ENCODE measurements at regions not wholly inside any gene's neighbourhood (a gene's known extent, or its start where the extent isn't known, plus 50 kb on each side); places are given as distances from the start of the nearest gene placed in this dataset.

- no peak for TF ChIP-seq TAF1 (IDR thresholded peaks at IDR 0.05; ENCODE audit: borderline replicate concordance, low read depth, low read length)
- TF ChIP-seq CHD2 (IDR thresholded peaks at IDR 0.05; ENCODE audit: low read length, partially characterized antibody), result no peak
- TF ChIP-seq RAD21 (IDR thresholded peaks at IDR 0.05; ENCODE audit: low read length), result no peak
- TF ChIP-seq CTCF (IDR thresholded peaks at IDR 0.05), result no peak
- TF ChIP-seq, protein P1, sequence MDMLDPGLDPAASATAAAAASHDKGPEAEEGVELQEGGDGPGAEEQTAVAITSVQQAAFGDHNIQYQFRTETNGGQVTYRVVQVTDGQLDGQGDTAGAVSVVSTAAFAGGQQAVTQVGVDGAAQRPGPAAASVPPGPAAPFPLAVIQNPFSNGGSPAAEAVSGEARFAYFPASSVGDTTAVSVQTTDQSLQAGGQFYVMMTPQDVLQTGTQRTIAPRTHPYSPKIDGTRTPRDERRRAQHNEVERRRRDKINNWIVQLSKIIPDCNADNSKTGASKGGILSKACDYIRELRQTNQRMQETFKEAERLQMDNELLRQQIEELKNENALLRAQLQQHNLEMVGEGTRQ (IDR thresholded peaks at IDR 0.05; ENCODE audit: borderline replicate concordance, low read depth, low read length), result no peak
- no peak for TF ChIP-seq NRF1 (IDR thresholded peaks at IDR 0.05; ENCODE audit: low read depth, low read length)
- TF ChIP-seq RXRA (IDR thresholded peaks at IDR 0.05; ENCODE audit: borderline replicate concordance, low read depth), result no peak
These were observed 152.3 kb downstream of the CTTN start for GRCh38 chr11:70550456-70551195.

All from SK-N-SH (cell line).